T47D (cell line): ENCODE measurements at regions not wholly inside any gene's neighbourhood (a gene's known extent, or its start where the extent isn't known, plus 50 kb on each side); places are given as distances from the start of the nearest gene placed in this dataset.
"Not testable (repeated sequence)": the region's sequence is repeated elsewhere in the genome, so short reads cannot be mapped to it uniquely, and the experiment has no call there.

Source experiments
- DNase-seq, 2 experiments: peaks; one replicate each; pipeline versions ENCODE4 v3.0.0 to v3.0.0-alpha.2; 2011 to 2012; ENCODE audit warnings: low read depth in 1 of 2, low spot score in 1 of 2
- JUND ChIP-seq: IDR thresholded peaks from 2 replicates; pipeline ENCODE4 v1.6.1; 2012; ENCODE audit warnings: low read depth
- in situ Hi-C: cut with HindIII; loops from 2 replicates; pipeline ENCODE4 v1.10.0; 2016; ENCODE audit warnings: low sequenced_read_pairs, low pct_unique_long_range_greater_than_20kb

DNA sequence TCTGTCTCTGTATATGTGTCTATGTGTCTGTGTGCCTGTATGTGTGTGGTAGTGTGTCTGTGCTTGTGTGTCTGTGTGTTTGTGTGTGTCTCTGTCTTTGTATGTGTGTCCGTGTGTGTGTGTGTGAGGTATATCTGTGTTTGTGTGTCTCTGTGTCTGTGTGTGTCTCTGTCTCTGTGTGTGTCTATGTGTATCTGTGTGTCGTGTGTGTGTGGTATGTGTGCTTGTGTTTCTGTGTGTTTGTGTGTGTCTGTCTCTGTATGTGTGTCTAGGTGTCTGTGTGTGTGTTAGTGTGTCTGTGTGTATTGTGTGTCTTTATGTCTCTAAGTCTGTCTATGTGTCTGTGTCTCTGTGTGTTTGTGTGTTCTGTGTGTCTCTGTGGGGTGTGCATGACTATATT lies 158.6 kb downstream of the TMEM121 start:
- in situ Hi-C loops = no loop called here
- no peak for DNase-seq
- no peak for TF ChIP-seq JUND

DNA sequence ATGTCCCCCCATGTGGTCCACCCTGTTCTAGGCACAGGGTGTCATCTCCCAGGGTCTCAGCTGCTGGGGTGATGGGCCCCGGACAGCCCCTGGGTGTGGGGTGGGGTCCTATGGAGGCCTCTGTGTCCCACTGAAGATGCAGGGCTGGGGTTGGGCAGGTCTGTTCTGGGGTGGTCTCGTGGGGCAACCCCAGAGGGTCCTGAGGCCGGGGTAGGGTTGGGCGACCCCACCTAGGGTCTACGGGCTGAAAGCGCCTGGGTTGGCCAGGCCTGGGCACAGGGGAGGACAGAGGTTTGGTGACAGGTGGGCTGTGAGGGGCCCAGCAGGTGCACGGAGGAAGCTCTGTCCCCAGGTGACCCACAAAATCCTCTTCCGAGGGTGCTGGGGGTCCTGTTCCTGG lies 159.2 kb downstream of the TMEM121 start:
- DNase-seq, in situ Hi-C loops: not testable (repeated sequence)

DNA sequence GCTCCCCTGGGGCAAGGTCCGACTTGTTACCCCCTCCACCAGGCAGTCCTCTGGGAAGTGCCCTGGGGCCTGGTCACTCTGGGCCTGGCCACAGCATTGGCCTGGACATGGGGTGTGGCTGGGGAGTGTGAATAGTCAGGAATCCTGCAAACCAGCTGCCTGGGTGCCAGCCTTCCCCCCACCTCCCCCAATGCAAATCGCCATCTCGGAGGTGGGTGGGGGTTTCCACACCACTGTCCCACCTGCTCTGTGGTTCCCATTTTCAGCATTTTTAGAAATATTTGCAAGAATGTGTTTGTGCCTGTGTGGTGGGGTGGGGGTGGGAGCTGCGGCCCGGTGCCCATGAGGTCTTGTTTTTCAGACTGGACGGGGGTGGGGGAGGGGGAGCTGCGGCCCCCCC lies 159.7 kb downstream of the TMEM121 start:
- DNase-seq, in situ Hi-C loops: not testable (repeated sequence)

DNA sequence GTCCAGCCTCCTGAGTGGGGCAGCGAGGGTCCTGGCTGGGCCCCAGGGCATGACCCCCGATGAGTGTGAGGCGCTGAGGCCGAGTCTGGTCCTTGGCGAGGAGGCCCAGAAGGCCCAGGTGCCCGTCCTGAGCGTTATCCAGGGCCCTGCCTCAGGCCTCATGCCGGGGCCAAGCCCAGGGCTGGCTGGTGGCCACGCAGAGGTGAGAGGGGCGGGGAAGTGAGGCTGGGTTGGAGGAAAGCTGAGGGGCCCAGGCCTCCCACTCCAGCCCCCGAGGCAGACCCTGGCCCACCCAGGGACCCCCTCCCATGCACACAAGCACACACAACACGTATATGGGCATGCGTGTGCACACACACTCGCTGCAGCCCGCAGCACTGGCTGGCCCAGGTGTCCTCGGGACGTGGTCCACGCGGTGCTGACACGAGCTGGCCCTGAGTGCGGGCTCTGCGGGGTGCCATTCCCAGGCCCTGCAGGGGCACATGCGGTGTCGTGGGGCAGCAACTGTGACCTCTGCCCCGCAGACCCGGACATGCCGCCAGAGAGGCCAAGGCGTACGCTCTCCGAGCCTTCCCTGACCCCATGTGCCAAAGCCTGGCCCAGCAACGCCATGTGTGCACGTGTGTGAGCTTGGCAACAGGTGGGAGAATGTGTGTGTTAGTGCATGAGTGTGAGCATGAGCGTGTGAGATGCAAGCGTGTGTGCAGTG lies 160.2 kb downstream of the TMEM121 start:
- DNase-seq, in situ Hi-C loops: not testable (repeated sequence)

DNA sequence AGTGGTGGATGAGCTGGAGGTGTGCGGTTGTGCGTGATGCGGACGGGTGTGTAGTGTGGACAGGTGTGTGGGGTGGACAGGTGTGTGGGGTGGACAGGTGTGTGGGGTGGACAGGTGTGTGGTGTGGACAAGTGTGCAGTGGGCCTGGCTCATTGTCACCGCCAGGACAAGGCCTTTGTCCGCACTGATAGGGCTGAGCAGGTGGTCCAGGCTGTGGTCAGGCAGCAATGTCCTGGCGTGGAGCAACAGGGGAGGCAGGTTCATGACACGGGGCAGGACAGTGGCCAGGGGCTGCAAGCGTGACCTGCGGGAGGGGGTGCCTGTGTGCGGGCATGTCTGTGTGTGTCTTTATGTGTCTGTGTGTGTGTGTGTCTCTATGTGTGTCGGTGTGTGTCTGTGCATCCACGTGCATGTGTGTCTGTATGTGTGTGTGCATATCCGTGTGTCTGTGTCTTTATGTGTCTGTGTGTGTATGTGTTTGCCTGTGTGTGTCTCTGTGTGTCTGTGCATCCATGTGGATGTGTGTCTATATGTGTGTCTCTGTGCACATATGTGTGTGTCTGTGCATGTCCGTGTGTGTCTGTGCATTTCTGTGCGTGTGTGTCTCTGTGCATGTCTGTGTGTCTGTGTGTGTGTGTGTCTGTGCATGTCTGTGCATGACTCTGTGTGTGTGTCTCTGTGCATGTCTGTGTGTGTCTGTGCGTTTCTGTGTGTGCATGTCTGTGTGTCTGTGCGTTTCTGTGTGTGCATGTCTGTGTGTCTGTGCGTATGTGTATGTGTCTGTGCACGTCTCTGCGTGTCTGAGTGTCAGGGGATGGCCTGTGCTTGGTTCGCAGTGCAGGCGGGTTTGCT lies 161.0 kb downstream of the TMEM121 start:
- in situ Hi-C loops, DNase-seq: not testable (repeated sequence)

DNA sequence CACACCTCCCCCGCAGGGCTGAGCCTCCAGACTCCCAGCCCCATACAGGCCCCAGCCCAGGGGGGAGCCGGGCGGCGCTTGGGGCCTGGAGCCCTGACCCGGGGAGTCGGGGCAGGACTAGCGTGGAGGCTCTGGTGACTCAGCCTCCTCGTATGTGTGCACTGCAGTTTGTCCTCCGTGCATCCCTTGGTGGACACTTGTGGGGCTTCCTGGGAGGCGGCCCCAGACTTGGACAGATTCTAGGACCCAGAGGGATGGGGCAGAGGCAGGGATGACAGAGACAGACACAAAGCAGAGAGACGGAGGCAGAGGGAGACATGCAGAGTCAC lies 161.6 kb downstream of the TMEM121 start:
- in situ Hi-C loops = not testable (repeated sequence)
- peak; percentile 0 to 44 for DNase-seq

DNA sequence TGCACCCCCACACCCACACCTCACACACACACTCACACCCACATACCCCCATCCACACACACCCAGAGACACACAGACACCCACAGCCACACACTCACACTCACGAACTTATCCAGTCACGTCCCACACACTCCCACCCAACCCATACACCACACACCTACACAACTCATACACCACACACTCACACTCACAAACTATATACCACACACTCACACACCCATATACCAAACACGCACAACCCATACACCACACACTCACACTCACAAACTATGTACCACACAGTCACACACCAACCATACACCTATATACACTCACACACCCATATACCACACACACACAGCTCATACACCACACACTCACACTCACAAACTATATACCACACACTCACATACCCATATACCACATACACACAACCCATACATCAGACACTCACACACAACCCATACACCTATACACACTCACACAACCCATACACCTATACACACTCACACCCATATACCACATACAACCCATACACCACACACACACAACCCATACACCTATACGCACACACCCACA lies 162.4 kb downstream of the TMEM121 start:
- DNase-seq, in situ Hi-C loops: not testable (repeated sequence)

DNA sequence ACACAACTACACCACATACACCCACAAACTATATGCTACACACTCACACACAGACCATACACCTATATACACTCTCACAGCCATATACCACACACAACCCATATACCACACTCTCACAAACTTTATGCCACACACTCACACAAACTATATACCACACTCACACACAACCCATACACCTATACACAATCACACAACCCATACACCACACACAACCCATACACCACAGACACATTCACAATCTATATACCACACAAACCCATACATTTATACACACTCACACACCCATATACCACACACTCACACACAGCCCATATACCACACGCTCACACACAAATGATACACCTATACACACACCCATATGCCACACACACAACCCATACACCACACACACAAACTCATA lies 163.3 kb downstream of the TMEM121 start:
- no peak for DNase-seq
- in situ Hi-C loops = no loop called here
- TF ChIP-seq JUND = no peak

DNA sequence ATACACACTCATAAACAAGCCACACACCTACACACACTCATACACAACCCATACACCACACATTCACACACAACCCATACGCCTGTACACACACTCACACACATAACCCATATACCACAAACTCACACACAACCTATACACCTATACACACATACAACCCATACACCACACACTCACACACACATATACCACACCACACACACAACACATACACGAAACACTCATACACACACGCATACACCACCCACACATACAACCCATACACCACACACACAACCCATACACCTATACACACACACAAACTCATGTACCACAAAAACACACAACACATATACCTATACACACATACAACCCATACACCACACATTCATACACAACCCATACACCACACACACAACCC lies 164.3 kb downstream of the TMEM121 start:
- in situ Hi-C loops = no loop called here
- no peak for DNase-seq
- TF ChIP-seq JUND = no peak

DNA sequence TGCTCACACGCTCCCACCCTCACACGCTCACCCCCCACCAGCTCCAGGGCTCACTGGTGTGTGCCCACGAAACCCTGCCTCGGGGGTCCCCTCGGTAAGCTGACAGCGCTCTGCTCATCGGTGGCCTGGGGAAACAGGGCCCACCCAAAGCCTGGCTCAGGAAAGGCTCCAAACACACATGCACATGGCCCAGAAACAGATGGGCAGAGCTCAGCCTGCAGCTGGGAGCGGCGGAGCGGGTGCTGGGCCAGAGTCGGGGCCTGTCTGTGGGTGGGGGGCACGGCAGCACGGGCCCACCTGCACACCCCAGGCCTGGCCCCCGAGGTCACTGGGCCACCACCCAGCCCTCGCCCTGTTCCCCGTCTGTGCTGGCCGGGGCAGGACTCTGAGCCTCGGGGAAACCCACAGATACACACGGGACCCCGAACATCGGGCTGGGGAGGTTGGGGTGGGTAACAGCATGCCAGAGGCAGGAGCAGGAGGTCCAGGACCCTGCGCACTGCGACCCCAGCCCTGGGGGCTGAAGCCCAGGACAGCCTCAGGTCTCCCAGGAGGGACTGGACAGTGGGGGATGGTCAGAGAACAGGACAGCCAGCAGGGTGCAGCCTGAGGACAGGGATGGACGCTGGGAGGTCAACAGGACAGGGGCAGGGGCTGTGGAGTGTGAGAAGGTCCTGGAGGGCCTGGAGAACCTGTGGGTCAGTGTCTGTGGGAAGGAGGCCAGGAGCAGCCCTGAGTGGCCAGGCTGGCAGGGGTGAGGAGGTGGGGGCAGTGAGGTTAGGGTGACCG lies 165.1 kb downstream of the TMEM121 start:
- in situ Hi-C loops, DNase-seq: not testable (repeated sequence)

DNA sequence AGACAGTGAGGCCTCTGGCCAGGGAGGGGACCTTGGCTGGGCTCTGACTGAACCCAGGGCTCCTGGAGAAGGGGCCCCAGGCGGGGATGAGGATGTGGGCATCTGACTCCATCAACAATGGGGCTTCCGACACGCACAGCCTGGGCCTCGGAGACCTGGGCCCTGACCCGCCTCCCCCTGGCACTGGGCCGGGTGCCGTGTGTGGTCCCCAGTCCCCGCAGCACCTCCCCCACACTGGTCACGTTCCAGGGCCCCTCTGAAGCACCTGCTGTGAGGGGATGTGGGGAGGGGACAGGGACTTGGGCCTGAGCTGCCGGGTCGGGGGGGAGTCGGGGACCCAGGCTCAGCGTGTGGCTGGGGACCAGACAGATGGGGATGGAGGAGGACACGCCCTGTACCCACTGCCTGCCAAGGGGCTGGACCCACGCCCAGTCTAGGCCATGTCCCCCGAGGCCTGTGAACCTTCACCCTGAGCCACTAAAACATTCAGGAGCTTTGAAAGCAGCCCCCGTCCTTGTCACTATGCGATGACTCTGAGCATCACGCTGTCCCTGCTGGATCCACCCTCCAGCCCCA lies 165.8 kb downstream of the TMEM121 start:
- DNase-seq, in situ Hi-C loops: not testable (repeated sequence)

DNA sequence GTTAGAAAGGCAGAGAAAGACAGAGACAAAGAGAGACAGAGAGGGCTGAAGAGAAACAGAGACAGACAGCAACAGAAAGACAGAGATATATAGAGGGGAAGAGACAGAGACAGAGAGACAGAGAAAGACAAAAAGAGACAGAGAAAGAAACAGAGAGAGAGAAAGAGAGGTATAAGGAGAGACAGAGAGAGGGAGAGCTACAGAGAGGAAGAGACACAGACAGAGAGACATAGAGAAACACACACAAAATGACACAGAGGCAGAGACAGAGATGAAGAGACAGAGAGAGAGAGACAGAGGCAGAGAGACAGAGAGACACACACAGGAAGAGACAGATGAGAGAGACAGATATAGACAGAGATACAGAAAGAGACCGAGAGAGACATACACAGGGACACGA lies 168.6 kb downstream of the TMEM121 start:
- no peak for TF ChIP-seq JUND
- in situ Hi-C loops = no loop called here
- DNase-seq = no peak

DNA sequence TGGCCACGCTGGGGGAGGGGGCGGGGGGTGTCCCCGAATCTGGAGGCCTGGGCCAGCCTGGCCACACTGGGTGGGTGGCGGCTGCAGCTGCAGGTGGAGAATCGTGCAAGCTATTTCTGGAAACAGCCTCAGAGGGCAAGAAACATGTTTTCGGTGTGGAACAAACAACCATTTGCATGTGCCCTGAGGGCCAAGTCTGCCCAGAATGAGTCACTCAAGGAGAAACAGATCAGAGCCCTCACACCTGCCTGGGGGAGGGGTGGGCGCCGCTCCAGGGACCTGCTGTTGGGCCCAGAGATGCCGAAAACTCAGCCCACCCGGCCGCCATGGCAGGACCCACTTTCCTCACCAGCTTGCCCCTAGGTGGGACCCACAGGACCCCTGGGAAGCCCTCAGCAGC lies 170.0 kb downstream of the TMEM121 start:
- not testable (repeated sequence) for DNase-seq

DNA sequence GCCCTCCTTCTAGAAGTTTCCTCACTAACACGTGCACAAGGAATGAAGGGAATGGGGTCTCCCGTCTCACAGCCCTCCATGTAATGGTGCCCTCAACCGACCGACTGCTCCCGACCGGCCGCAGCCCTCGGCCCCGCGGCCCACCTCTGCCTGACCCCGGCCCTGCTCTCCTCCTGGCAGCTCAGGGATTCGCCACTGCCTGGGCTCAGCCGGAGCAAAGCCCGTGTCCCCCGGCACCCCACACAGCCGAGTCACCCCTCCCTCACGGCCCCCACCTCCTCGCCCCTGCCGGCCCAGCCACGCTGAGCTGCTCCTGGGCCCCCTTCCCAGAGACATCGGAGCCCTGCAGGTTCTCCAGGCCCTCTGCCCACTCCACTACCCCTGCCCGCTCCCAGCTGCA lies 171.0 kb downstream of the TMEM121 start:
- in situ Hi-C loops, DNase-seq: not testable (repeated sequence)

More for the DNA sequence above, 170.0 kb downstream of the TMEM121 start:
- in situ Hi-C loops = not testable (repeated sequence)

DNA sequence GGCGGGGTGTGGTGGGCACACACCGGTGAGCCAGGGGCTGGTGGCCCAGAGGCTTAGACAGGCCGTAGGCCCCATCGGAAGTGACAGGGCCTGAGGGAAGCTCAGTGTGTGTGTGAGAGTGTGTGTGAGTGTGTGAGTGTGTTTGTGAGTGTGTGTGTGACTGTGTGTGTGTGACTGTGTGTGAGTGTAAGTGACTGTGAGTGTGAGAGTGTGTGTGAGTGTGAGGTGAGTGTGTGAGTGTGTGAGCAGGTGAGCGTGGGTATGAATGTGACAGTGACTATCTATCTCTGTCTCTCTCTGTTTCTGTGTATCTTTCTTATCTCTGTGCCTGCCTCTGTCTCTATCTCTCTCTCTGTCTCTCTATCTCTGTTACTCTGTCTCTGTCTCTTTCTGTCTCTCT lies 171.6 kb downstream of the TMEM121 start:
- DNase-seq, in situ Hi-C loops: not testable (repeated sequence)

DNA sequence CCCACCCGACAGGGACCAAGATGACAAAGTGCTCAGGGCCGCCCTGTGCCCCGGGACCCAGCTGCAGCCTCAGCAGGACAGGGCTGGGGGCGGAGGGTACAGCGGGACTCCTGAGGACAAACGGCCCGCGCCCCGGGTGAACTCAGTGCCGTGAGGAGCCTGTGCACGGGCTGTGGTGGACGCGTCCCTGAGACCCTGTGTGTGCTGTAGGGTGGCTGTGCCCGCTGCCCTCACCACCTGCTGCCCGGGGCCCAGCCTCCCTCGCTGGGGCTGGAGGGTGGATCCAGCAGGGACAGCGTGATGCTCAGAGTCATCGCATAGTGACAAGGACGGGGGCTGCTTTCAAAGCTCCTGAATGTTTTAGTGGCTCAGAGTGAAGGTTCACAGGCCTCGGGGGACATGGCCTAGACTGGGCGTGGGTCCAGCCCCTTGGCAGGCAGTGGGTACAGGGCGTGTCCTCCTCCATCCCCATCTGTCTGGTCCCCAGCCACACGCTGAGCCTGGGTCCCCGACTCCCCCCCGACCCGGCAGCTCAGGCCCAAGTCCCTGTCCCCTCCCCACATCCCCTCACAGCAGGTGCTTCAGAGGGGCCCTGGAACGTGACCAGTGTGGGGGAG lies 172.7 kb downstream of the TMEM121 start:
- DNase-seq, in situ Hi-C loops: not testable (repeated sequence)

DNA sequence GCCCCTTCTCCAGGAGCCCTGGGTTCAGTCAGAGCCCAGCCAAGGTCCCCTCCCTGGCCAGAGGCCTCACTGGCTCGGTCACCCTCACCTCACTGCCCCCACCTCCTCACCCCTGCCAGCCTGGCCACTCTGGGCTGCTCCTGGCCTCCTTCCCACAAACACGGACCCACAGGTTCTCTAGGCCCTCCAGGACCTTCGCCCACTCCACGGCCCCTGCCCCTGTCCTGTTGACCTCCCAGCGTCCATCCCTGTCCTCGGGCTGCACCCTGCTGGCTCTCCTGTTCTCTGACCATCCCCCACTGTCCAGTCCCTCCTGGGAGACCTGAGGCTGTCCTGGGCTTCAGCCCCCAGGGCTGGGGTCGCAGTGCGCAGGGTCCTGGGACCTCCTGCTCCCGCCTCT lies 173.3 kb downstream of the TMEM121 start:
- DNase-seq, in situ Hi-C loops: not testable (repeated sequence)
